Karpas-422 (cell line): ENCODE measurements at regions not wholly inside any gene's neighbourhood (a gene's known extent, or its start where the extent isn't known, plus 50 kb on each side); places are given as distances from the start of the nearest gene placed in this dataset.
"Not testable (repeated sequence)": the region's sequence is repeated elsewhere in the genome, so short reads cannot be mapped to it uniquely, and the experiment has no call there.

ENCODE experiments used
- DNase-seq: peaks from one replicate; pipeline ENCODE4 v3.0.0-alpha.2; 2015
- H2AFZ ChIP-seq: fragments of 200-600 bp; sonication (generic); 2 replicates; pipeline ENCODE4 v1.6.1; 2014; ENCODE audit warnings: antibody characterized with exemption, low read length, mixed read lengths
- H3K27ac ChIP-seq: fragments of 200-600 bp; sonication (generic); 2 replicates; pipeline ENCODE4 v1.5.1; 2014; ENCODE audit warnings: mild to moderate bottlenecking, low read length, moderate library complexity
- H3K27me3 ChIP-seq: fragments of 200-600 bp; sonication (generic); 2 replicates; pipeline ENCODE4 v1.6.1; 2014; ENCODE audit warnings: low read length, mixed read lengths
- H3K36me3 ChIP-seq: fragments of 200-600 bp; sonication (generic); 2 replicates; pipeline ENCODE4 v1.6.1; 2014; ENCODE audit warnings: low read length, mixed read lengths; ENCODE audit not compliant: insufficient read depth
- H3K4me1 ChIP-seq: fragments of 200-600 bp; sonication (generic); 2 replicates; pipeline ENCODE4 v1.6.1; 2014; ENCODE audit warnings: mild to moderate bottlenecking, low read length, mixed read lengths
- H3K4me2 ChIP-seq: fragments of 200-600 bp; sonication (generic); 2 replicates; pipeline ENCODE4 v1.6.1; 2014; ENCODE audit warnings: low read length, low read depth, mild to moderate bottlenecking; ENCODE audit not compliant: poor library complexity, severe bottlenecking
- H3K4me3 ChIP-seq: fragments of 200-600 bp; sonication (generic); 2 replicates; pipeline ENCODE4 v1.5.1; 2014; ENCODE audit warnings: mild to moderate bottlenecking, antibody characterized with exemption, low read length, mixed read lengths
- H3K79me2 ChIP-seq: fragments of 200-600 bp; sonication (generic); 2 replicates; pipeline ENCODE4 v1.6.1; 2014; ENCODE audit warnings: mild to moderate bottlenecking, low read length, mixed read lengths
- H3K9ac ChIP-seq: fragments of 200-600 bp; sonication (generic); 2 replicates; pipeline ENCODE4 v1.6.0; 2014; ENCODE audit warnings: low read length
- H3K9me2 ChIP-seq: fragments of 200-600 bp; sonication (generic), shearing (Covaris generic); replicated peaks from 2 replicates; pipeline ENCODE4 v1.6.0; 2014; ENCODE audit warnings: mild to moderate bottlenecking, low read length, moderate library complexity; ENCODE audit not compliant: insufficient read depth
- H3K9me3 ChIP-seq: fragments of 300-700, 200-600 bp; sonication (generic); 2 replicates; pipeline ENCODE4 v1.6.1; 2014; ENCODE audit warnings: low read length, mixed read lengths
- H4K20me1 ChIP-seq: fragments of 200-600 bp; sonication (generic); 2 replicates; pipeline ENCODE4 v1.6.1; 2014; ENCODE audit warnings: mild to moderate bottlenecking, antibody characterized with exemption, low read length, low read depth; ENCODE audit not compliant: insufficient read depth

- Histone ChIP-seq H4K20me1 (no peaks in the 10 kb centered on the region), H3K9me2 (no peaks in the 10 kb centered on the region), H3K79me2 (no peaks in the 10 kb centered on the region), H3K36me3 (no peaks in the 10 kb centered on the region), H3K27me3 (no peaks in the 10 kb centered on the region), H2AFZ (no peak overlapping the region), H3K9me3 (no peaks in the 10 kb centered on the region), H3K27ac (no peak overlapping the region), H3K9ac (no peak overlapping the region), H3K4me2 (no peak overlapping the region), H3K4me3 (no peak overlapping the region), H3K4me1 (no peaks in the 10 kb centered on the region)
- DNase-seq: no peak
These were observed 225.4 kb downstream of the SATB1 start for GRCh38 chr3:18199757-18200156.

- H3K4me2 ChIP-seq: no peak overlapping the region
These were observed 229.3 kb downstream of the SATB1 start for GRCh38 chr3:18195836-18196235.

GRCh38 chr3:18194431-18194830, 230.7 kb downstream of the SATB1 start:
- H3K4me1 ChIP-seq: peaks cover 4% of the 10 kb centered on the region; the same call in 1 of the 2 replicates
- H3K4me2 ChIP-seq: no peak overlapping the region

More at GRCh38 chr3:18195836-18196235, 229.3 kb downstream of the SATB1 start:
- Histone ChIP-seq H3K4me1 (peaks cover 4% of the 10 kb centered on the region; the same call in 1 of the 2 replicates), H3K36me3 (no peaks in the 10 kb centered on the region), H3K9ac (no peak overlapping the region), H4K20me1 (no peaks in the 10 kb centered on the region), H3K4me3 (no peak overlapping the region), H3K27ac (no peak overlapping the region), H3K9me3 (no peaks in the 10 kb centered on the region), H3K27me3 (no peaks in the 10 kb centered on the region), H3K79me2 (no peaks in the 10 kb centered on the region), H3K9me2 (no peaks in the 10 kb centered on the region; the same call in 1 of the 2 replicates), H2AFZ (no peak overlapping the region)
- no peak for DNase-seq

GRCh38 chr3:18190646-18191045, 234.5 kb downstream of the SATB1 start:
- H3K4me2 ChIP-seq: no peak overlapping the region
- no peaks in the 10 kb centered on the region for H3K79me2 ChIP-seq
- no peaks in the 10 kb centered on the region for H3K27me3 ChIP-seq
- no peak overlapping the region for H3K4me3 ChIP-seq
- H3K9me2 ChIP-seq: no peaks in the 10 kb centered on the region; the same call in 1 of the 2 replicates
- H4K20me1 ChIP-seq: no peaks in the 10 kb centered on the region
- H3K9me3 ChIP-seq: no peaks in the 10 kb centered on the region
- peaks cover 4% of the 10 kb centered on the region; the same call in 1 of the 2 replicates for H3K4me1 ChIP-seq
- H3K36me3 ChIP-seq: no peaks in the 10 kb centered on the region
- H3K27ac ChIP-seq: no peak overlapping the region
- no peak for DNase-seq
- no peak overlapping the region for H3K9ac ChIP-seq
- H2AFZ ChIP-seq: no peak overlapping the region

More at GRCh38 chr3:18194431-18194830, 230.7 kb downstream of the SATB1 start:
- no peaks in the 10 kb centered on the region for H4K20me1 ChIP-seq
- DNase-seq: no peak
- no peaks in the 10 kb centered on the region for H3K9me3 ChIP-seq
- no peak overlapping the region for H3K27ac ChIP-seq
- no peak overlapping the region for H3K9ac ChIP-seq
- H3K9me2 ChIP-seq: no peaks in the 10 kb centered on the region; the same call in 1 of the 2 replicates
- no peaks in the 10 kb centered on the region for H3K36me3 ChIP-seq
- H2AFZ ChIP-seq: no peak overlapping the region
- H3K27me3 ChIP-seq: no peaks in the 10 kb centered on the region
- no peaks in the 10 kb centered on the region for H3K79me2 ChIP-seq
- H3K4me3 ChIP-seq: no peak overlapping the region

GRCh38 chr3:18189282-18190050, 235.7 kb downstream of the SATB1 start:
- Histone ChIP-seq H3K36me3 (no peaks in the 10 kb centered on the region), H3K4me2 (no peak overlapping the region), H3K27ac (no peak overlapping the region), H2AFZ (no peak overlapping the region), H4K20me1 (no peaks in the 10 kb centered on the region), H3K27me3 (no peaks in the 10 kb centered on the region), H3K9me2 (no peaks in the 10 kb centered on the region; the same call in 1 of the 2 replicates), H3K79me2 (no peaks in the 10 kb centered on the region), H3K4me1 (peaks cover 4% of the 10 kb centered on the region; the same call in 1 of the 2 replicates), H3K4me3 (no peak overlapping the region), H3K9ac (no peak overlapping the region), H3K9me3 (no peaks in the 10 kb centered on the region)
- no peak for DNase-seq

GRCh38 chr3:18188491-18188890, 236.6 kb downstream of the SATB1 start:
- H3K9me2 ChIP-seq: no peaks in the 10 kb centered on the region
- no peaks in the 10 kb centered on the region for H3K79me2 ChIP-seq
- no peaks in the 10 kb centered on the region for H3K27me3 ChIP-seq
- no peaks in the 10 kb centered on the region for H4K20me1 ChIP-seq
- H3K27ac ChIP-seq: no peak overlapping the region
- peaks cover 4% of the 10 kb centered on the region; the same call in 1 of the 2 replicates for H3K4me1 ChIP-seq
- no peak overlapping the region for H3K9ac ChIP-seq
- DNase-seq: no peak
- no peaks in the 10 kb centered on the region for H3K36me3 ChIP-seq
- no peak overlapping the region for H3K4me2 ChIP-seq
- no peak overlapping the region for H2AFZ ChIP-seq
- H3K9me3 ChIP-seq: no peaks in the 10 kb centered on the region
- H3K4me3 ChIP-seq: no peak overlapping the region

GRCh38 chr3:18185624-18186023, 239.5 kb downstream of the SATB1 start:
- no peaks in the 10 kb centered on the region for H3K27me3 ChIP-seq
- H2AFZ ChIP-seq: no peak overlapping the region
- no peak for DNase-seq
- no peaks in the 10 kb centered on the region for H3K4me1 ChIP-seq
- H3K9me2 ChIP-seq: no peaks in the 10 kb centered on the region
- no peaks in the 10 kb centered on the region for H4K20me1 ChIP-seq
- H3K9me3 ChIP-seq: no peaks in the 10 kb centered on the region
- no peak overlapping the region for H3K27ac ChIP-seq
- no peak overlapping the region for H3K9ac ChIP-seq
- H3K79me2 ChIP-seq: no peaks in the 10 kb centered on the region
- no peaks in the 10 kb centered on the region for H3K36me3 ChIP-seq
- no peak overlapping the region for H3K4me3 ChIP-seq
- H3K4me2 ChIP-seq: no peak overlapping the region

- not testable (repeated sequence) for DNase-seq, H2AFZ ChIP-seq, H3K4me1 ChIP-seq, H3K4me2 ChIP-seq, H4K20me1 ChIP-seq, H3K9me3 ChIP-seq, H3K36me3 ChIP-seq, H3K27ac ChIP-seq, H3K9me2 ChIP-seq, H3K79me2 ChIP-seq, H3K4me3 ChIP-seq, H3K27me3 ChIP-seq, H3K9ac ChIP-seq
These were observed 242.2 kb downstream of the SATB1 start for GRCh38 chr3:18182923-18183322.
